NCI-H524 (cell line): ENCODE measurements at regions not wholly inside any gene's neighbourhood (a gene's known extent, or its start where the extent isn't known, plus 50 kb on each side); places are given as distances from the start of the nearest gene placed in this dataset.
A peak's percentile ranks its signal among the peaks of the same experiment; 100 is the strongest.

ENCODE experiments used
- DNase-seq, 2 experiments: peaks; one replicate each; lab custom pipeline; 2025; lab: John Stamatoyannopoulos, UW

DNA sequence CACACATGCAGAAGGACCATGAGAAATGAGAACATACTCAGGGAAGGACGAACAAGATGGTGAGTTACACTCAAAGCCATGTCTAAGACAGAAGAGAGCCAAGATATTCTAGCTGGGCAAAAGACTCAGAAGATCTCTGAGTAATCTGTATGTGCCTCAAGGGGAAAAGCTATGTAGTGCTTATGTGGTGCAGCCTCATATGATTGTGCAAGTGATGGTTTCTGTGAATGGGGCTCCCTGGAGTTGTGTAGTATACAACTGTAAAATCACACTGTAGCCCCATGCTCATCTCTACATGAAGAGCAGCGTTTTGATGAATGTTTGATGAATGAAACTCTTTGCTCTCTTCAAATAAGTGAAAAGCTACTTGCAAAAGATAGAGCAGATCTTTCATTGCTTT, 57.5 kb downstream of the OSR1 start:
- DNase-seq, result no peak

DNA sequence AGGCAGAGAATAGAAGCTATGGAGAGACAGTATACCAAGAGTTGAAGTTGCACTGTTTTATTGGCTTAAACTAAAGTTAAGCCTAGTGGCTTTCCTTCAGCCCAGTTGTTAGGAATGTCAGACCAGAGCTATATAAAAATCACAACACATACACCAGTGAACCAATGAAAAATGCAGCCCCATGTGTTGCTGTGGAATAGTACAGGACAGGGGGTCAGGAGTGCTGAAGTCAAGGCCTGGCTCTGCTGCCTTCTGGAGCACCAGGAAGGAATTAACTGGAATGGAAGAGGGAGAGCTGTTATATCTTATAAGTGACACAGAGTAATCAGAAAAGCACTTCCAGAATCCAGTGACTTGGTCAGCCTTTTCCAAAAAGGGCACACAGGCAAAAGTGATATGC, 58.9 kb downstream of the OSR1 start:
- DNase-seq, result no peak

DNA sequence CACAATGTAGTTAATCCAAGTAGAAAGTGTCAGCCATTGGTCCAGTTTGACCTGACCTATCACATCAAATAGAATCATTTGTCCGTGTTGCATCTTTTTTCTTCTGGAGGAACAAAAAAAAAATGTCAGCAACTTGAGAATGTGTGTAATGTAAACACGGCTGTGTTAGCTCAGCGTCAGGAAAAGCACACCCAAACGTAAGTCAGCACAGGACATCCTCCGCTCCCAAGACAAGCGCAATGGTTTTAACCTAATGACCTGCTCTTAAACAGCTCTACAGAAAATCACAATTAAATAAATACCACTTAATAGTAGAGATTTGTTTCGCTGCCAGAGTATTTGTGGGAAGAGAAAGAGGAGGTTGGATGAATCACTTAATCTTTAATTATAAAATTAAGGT, 59.4 kb downstream of the OSR1 start:
- no peak for DNase-seq

DNA sequence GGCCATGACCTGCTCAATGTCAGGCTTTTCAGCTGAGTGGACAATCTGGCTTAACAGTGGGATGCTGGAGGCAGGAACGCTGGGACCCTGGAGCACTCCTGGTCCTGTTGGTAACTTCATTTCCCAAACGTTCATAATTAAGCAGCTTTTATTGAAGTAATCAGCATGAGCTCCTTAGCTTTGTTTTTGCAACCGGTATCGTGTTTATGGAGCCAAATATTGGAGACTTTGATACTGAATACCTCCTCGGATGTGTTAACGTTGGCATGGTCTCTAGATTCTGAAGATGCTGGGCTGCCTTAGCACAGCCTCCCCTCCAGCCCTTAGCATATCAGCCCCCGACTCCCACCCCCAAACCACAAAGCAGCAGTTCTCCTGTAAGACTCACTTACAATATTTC, 60.7 kb downstream of the OSR1 start:
- no peak for DNase-seq

DNA sequence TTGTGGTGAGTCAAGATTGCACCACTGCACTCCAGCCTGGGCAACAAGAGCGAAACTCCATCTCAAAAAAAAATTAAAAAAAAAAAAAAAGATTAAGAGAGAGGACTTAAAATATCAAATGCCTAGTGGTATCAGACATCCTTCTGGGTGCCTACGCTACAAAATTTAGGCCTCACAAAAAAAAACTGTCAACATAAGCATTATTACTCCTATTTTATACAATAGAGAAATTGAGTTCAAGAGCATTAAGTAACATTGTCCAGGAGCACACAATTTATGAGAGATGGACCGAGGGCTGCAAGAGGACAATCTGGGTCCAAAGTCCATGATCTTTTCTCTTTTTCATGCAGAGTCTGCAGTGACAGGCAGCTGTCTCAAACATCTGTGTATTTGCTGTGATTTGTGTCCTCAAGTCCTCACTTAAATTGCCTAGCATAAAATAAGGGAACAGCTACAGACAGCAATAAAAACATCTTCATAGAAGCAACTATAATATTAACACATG, 62.4 kb downstream of the OSR1 start:
- DNase-seq, result no peak

DNA sequence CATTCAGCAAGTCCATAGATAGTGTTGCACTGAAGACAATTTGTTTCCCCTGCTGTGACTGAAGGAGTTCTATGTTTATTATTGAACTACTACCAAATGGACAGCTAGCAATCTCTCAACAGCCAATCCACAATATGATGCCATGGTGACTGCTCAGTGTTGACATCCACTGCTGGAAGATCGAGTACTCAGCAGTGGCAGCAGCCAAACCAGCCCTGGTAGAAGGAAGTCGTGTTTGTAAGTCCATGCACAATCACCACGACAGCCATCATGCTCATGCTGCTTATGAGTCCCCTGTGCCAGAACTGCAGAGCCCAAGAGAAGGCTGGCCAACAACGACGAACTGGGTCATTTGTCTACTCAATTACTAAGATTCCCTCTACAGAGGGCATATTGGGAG, 66.4 kb downstream of the OSR1 start:
- DNase-seq, result no peak

GRCh38 chr2:19288291-19288690, 70.1 kb downstream of the OSR1 start:
- DNase-seq, result no peak

DNA sequence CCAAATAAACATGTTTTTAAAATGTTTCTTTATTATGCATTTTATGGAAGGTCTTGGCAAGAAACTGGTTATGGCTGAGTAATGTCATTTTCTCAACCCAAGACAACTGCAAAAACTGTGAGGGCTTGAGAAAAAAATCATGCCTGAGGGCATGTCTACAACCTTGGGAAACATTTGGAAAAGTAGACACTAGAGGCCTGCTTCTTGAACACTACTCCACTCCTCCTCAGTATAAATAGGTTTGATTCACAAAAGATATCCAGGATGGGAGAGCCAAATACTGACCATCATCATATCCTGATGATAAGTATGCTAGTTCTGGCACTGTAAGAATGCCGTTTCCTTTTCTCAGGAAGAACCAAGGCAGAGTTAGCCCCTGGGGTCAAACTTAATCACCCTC, 71.1 kb downstream of the OSR1 start:
- DNase-seq, result no peak

GRCh38 chr2:19282305-19282704, 76.1 kb downstream of the OSR1 start:
- DNase-seq, result no peak

DNA sequence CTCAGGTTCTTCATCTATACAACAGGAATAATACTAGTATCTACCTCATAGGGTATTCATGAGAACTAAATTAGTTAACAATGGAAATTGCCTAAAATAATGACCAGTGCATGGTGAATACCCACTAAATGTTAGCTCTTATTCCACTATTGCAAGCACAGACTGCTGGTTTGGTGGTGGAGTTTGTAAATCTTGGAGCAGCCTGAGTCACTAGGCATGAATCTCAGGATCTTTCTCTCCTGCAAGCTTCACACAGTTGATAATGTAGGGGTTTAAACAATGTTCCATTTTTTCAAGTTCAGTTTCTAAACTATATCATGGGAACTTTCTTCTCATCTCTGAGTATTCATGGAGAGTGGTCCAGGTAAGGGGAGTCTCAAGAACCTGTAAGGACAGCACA, 84.0 kb downstream of the OSR1 start:
- DNase-seq, result no peak

DNA sequence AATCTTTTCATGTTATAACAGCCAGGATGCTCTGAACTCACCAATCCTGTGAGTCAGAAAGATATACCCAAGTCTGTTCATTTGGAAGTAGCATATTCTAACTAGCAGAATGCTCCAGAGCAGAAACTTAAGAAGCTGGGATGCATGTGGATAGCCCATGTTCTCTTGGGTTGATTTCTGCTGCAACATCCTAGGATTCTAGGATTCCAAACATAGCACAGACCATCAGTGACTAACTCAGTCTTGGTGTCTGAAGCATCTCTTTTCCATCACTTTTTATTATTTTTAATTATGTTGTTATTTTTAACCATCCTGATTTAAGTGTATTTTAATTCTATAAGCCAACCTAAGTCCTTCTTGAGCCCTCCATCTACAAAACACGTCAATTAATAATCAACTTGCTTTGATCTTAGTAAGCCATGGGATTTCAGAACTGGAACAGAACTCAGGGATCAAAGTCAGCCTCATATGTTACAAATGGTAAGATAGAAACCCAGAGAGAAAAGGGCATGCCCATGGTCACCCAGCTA, 85.4 kb downstream of the OSR1 start:
- DNase-seq, result no peak

DNA sequence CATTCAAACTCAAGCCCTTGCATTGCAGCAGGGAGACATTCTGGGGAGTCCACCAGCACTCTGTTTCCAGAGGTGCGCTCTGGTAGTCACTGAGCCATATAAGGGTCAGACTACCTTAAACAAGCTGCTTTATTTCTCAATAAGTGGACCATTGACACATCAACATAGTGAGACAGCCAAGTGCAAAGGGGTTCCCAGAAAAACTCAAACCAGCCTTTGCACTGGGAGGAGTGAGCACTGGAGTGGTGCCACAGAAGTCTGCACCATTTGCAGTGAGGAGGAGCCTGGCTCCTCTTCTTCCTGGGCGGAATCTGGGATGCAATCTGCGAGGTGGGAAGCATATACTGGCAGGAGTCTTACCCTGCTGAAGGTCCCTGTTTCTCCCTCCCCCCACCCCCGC, 86.4 kb downstream of the OSR1 start:
- DNase-seq, result no peak

DNA sequence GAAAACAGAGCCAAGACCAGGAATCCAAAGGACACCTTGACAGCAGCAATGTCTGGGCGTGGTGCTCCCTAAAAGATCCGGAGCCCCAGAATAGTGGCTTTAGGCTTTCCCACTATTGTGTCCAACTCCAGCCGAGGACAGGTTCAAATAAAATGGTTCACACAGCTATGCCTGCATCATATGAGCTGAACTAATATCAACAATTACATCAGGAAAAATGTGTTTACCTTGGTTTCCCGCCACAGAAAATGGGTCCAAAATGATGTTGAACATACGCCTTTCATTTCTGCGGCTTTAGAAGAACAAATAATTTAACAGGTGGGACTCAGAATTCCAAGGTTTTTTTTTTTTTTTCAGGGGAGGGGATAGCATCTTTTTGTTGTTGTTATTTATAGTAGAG, 93.6 kb downstream of the OSR1 start:
- DNase-seq, result no peak

- DNase-seq, result no peak
These were observed 96.3 kb downstream of the OSR1 start for GRCh38 chr2:19262150-19262549.

- DNase-seq, result no peak
These were observed 97.4 kb downstream of the OSR1 start for GRCh38 chr2:19261061-19261460.

DNA sequence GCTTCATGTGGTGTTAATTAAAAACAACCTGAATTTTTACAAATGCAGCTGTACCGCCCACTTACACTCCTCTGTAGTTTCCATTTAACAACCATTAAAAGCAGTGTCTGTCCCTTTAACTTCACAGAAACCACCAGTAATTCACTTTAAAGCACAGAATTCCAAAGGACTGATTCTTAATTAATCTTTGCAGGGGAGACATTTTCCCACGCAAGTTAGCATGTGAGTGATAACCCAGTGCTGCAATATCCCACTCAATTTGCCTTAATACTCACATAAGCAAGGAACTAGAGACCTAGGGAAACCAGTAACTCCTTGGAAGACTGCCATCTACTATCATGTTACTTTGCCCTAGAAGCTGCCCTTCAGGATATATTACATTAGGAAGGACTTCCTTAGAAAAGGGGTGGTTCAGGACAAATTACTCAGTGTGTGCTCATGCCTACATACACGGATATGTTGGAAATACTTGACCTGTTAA, 102.3 kb downstream of the OSR1 start:
- peak in 1 of 2 experiments; percentile 7 for DNase-seq

DNA sequence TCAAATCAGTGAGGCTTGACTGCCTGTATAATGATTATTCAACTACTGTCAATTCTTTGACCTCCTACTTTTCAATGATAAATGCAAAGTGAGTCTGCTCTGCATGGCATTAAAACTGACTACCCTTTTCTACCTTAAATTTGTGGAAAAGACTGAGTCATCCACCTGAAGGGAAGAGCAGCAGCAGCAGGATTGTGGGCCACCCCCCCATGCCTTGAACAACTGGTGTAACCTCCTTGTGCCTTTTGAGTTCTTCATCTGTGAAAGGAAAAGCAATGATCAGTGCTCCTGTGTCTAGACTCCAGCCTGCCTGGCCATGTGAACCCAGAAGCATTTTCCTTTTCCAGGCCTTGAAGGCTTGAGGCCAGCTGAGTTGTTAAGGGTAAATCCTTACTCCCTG, 102.9 kb downstream of the OSR1 start:
- DNase-seq, result no peak

DNA sequence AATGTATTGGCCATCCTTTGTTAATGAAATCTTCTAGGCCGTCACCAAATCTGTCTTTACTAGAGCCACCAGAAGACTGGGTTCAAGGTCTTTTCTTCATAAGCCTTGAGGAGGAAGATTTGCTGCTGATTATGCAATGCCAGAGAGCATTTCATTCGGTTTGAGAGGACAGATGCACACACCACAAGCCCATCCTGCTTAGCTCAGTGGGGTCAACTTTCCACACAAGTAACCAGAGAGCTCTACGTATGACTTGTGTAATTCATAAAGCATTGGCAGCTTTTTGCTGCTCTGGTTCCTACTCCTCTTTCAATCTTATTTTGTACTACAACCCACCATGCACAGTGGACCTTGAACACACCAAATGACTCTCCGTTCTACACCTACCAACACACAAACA, 106.9 kb downstream of the OSR1 start:
- DNase-seq, result peak in 1 of 2 experiments; percentile 8

- no peak for DNase-seq
These were observed 107.5 kb downstream of the OSR1 start for GRCh38 chr2:19250906-19251305.

- no peak for DNase-seq
These were observed 111.2 kb downstream of the OSR1 start for GRCh38 chr2:19247186-19247585.

DNA sequence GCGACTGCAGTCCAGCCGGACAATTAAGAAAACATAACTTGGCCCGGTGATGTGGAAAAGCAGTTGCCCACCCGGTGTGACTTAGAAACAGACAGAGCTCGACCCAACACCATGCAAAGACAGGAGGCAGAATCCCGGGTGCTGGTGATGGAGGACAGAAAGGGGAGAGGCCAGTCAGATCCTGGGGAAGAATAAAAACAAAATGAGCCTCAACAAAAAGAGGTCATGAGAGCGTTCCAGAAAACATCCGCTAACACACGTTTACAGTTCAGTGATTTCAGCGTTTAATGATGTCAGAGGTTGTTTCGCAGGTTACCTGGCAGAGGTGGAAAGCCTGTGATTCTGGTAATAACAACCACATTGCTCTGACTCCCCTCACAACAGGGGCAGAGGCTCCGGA, 111.9 kb downstream of the OSR1 start:
- no peak for DNase-seq

- no peak for DNase-seq
These were observed 113.7 kb downstream of the OSR1 start for GRCh38 chr2:19244460-19245363.

DNA sequence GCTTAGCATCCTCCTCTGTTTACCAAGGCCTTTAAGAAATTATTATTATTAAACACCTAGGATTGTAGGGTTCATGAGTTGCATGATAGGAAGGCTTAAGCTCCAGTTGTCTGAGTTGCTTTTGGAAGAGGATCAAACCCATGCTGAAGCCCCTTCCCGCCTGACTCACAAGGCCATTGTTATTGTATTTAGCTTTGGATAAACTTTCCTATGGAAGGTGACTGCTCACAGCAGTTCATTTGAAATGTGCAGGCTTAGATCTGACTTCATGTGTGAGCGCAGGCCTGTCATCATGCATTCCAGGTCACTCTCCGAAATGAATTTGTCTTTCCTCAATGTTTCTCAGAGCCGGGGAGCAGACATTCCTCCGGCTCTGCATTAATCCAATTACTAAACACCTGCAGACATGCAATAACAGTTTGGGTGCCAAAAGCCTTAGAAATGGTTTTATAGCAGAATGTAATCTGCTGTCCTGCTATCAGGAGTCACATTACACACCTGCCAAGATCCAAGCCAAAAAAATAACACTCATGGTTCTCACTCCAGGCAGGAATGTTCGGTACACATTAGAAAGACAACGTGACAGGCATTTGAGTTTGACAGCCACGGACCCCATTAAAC, 119.9 kb downstream of the OSR1 start:
- DNase-seq, result peak in 1 of 2 experiments; percentile 31
